Loucy (cell line): ENCODE measurements at regions not wholly inside any gene's neighbourhood (a gene's known extent, or its start where the extent isn't known, plus 50 kb on each side); places are given as distances from the start of the nearest gene placed in this dataset.

Experiments used
- H2AFZ ChIP-seq: fragments of 200-600 bp; sonication (generic); 2 replicates; pipeline ENCODE4 v1.6.0; 2016; ENCODE audit warnings: antibody characterized with exemption, mild to moderate bottlenecking, low read length, moderate library complexity
- H3F3A ChIP-seq: fragments of 200-600 bp; 2 replicates; pipeline ENCODE4 v1.6.0; 2016; ENCODE audit warnings: antibody characterized with exemption, low read depth, mild to moderate bottlenecking
- H3K27me3 ChIP-seq: fragments of 200-600 bp; sonication (generic); 2 replicates; pipeline ENCODE4 v1.6.1; 2014; ENCODE audit warnings: low read length, mild to moderate bottlenecking; ENCODE audit not compliant: insufficient read depth, poor library complexity, severe bottlenecking
- H3K36me3 ChIP-seq: fragments of 200-600 bp; sonication (generic); 2 replicates; pipeline ENCODE4 v1.6.1; 2016; ENCODE audit warnings: low read length; ENCODE audit not compliant: insufficient read depth
- H3K4me1 ChIP-seq: fragments of 200-600 bp; sonication (generic); 2 replicates; pipeline ENCODE4 v1.5.1; 2014; ENCODE audit warnings: low read length, mild to moderate bottlenecking; ENCODE audit not compliant: insufficient read depth, poor library complexity, severe bottlenecking
- H3K4me2 ChIP-seq: fragments of 200-600 bp; sonication (generic); 2 replicates; pipeline ENCODE4 v1.6.0; 2014; ENCODE audit warnings: antibody characterized with exemption, low read length, low read depth, mild to moderate bottlenecking; ENCODE audit not compliant: poor library complexity, severe bottlenecking
- H3K4me3 ChIP-seq: fragments of 200-600 bp; sonication (generic); 2 replicates; pipeline ENCODE4 v1.5.1; 2014; ENCODE audit warnings: low read length, mild to moderate bottlenecking, mixed read lengths; ENCODE audit not compliant: poor library complexity, severe bottlenecking
- H3K79me2 ChIP-seq: fragments of 200-600 bp; sonication (generic); 2 replicates; pipeline ENCODE4 v1.6.1; 2014; ENCODE audit warnings: low read length; ENCODE audit not compliant: insufficient read depth
- H3K9ac ChIP-seq: fragments of 200-600 bp; sonication (generic); 2 replicates; pipeline ENCODE4 v1.6.0; 2014; ENCODE audit warnings: mild to moderate bottlenecking, low read depth, low read length, moderate library complexity; ENCODE audit not compliant: poor library complexity, severe bottlenecking
- H3K9me2 ChIP-seq: fragments of 200-600 bp; sonication (generic); replicated peaks from 2 replicates; pipeline ENCODE4 v1.6.1; 2016; ENCODE audit warnings: low read depth, low read length, mixed read lengths
- H3K9me3 ChIP-seq: fragments of 200-600 bp; sonication (generic); 2 replicates; pipeline ENCODE4 v1.6.1; 2014; ENCODE audit warnings: mild to moderate bottlenecking, antibody characterized with exemption, low read length, low read depth; ENCODE audit not compliant: insufficient read depth
- H4K20me1 ChIP-seq: fragments of 200-600 bp; sonication (generic); 2 replicates; pipeline ENCODE4 v1.6.0; 2014; ENCODE audit warnings: antibody characterized with exemption, low read length, mild to moderate bottlenecking; ENCODE audit not compliant: insufficient read depth, poor library complexity, severe bottlenecking
- CTCF ChIP-seq: fragments of 200-600 bp; sonication (generic); conservative IDR thresholded peaks from 2 replicates; pipeline ENCODE4 v1.5.1; 2014; ENCODE audit warnings: mild to moderate bottlenecking, antibody characterized with exemption, low read length
- EZH2phosphoT487 ChIP-seq: fragments of 200-600 bp; IDR thresholded peaks from 2 replicates; pipeline ENCODE4 v1.6.1; 2018; ENCODE audit warnings: antibody characterized with exemption, mild to moderate bottlenecking, moderate library complexity, borderline replicate concordance

GRCh38 chr2:13923823-13924222, 708.7 kb upstream of the LRATD1 start:
- no peaks in the 10 kb centered on the region for H3K36me3 ChIP-seq
- H4K20me1 ChIP-seq = no peaks in the 10 kb centered on the region
- H2AFZ ChIP-seq = no peak overlapping the region
- no peaks in the 10 kb centered on the region for H3F3A ChIP-seq
- H3K27me3 ChIP-seq = no peaks in the 10 kb centered on the region
- no peaks in the 10 kb centered on the region for H3K4me1 ChIP-seq
- TF ChIP-seq CTCF = no peak
- TF ChIP-seq EZH2phosphoT487 = no peak
- H3K9me3 ChIP-seq = no peaks in the 10 kb centered on the region
- H3K4me3 ChIP-seq = no peak overlapping the region
- H3K4me2 ChIP-seq = no peak overlapping the region
- no peaks in the 10 kb centered on the region for H3K9me2 ChIP-seq
- no peak overlapping the region for H3K9ac ChIP-seq
- H3K79me2 ChIP-seq = no peaks in the 10 kb centered on the region

GRCh38 chr2:13942111-13942510, 690.4 kb upstream of the LRATD1 start:
- H3F3A ChIP-seq = no peaks in the 10 kb centered on the region
- no peaks in the 10 kb centered on the region for H3K4me1 ChIP-seq
- no peaks in the 10 kb centered on the region for H3K27me3 ChIP-seq
- no peaks in the 10 kb centered on the region for H4K20me1 ChIP-seq
- no peaks in the 10 kb centered on the region for H3K9me3 ChIP-seq
- H3K9ac ChIP-seq = no peak overlapping the region
- TF ChIP-seq CTCF (no peak), EZH2phosphoT487 (no peak)
- no peaks in the 10 kb centered on the region for H3K79me2 ChIP-seq
- no peak overlapping the region for H3K4me3 ChIP-seq
- no peak overlapping the region for H2AFZ ChIP-seq
- no peaks in the 10 kb centered on the region for H3K9me2 ChIP-seq
- H3K36me3 ChIP-seq = no peaks in the 10 kb centered on the region
- H3K4me2 ChIP-seq = no peak overlapping the region

DNA sequence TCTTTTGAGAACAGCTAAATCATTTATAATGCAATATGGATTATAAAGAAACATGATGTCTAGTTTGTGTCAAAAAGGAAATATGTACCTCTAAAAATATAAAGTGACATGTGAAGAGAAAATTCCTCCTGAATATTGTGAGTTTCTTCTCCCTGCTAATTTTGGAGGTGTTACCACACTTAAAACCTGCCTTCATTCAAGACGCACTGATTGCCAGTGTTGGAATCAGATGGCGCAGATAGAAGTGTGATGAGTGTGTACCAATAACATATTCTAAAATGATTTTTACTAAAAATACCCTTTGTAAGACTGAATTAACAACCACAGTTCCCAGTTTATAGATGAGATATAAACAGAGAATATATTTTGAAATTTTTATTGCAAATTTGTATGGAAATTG, 681.8 kb upstream of the LRATD1 start:
- H3K27me3 ChIP-seq = no peaks in the 10 kb centered on the region
- TF ChIP-seq EZH2phosphoT487 = no peak
- TF ChIP-seq CTCF = no peak
- H3K4me1 ChIP-seq = no peaks in the 10 kb centered on the region
- H3K9ac ChIP-seq = no peak overlapping the region
- no peak overlapping the region for H3K4me3 ChIP-seq
- no peaks in the 10 kb centered on the region for H4K20me1 ChIP-seq
- no peaks in the 10 kb centered on the region for H3K9me3 ChIP-seq
- no peak overlapping the region for H2AFZ ChIP-seq
- H3K36me3 ChIP-seq = no peaks in the 10 kb centered on the region
- no peaks in the 10 kb centered on the region for H3F3A ChIP-seq
- no peaks in the 10 kb centered on the region for H3K79me2 ChIP-seq
- no peak overlapping the region for H3K4me2 ChIP-seq
- no peaks in the 10 kb centered on the region for H3K9me2 ChIP-seq
